ENCODE measurements at regions not wholly inside any gene's neighbourhood (a gene's known extent, or its start where the extent isn't known, plus 50 kb on each side); places are given as distances from the start of the nearest gene placed in this dataset.

DNA sequence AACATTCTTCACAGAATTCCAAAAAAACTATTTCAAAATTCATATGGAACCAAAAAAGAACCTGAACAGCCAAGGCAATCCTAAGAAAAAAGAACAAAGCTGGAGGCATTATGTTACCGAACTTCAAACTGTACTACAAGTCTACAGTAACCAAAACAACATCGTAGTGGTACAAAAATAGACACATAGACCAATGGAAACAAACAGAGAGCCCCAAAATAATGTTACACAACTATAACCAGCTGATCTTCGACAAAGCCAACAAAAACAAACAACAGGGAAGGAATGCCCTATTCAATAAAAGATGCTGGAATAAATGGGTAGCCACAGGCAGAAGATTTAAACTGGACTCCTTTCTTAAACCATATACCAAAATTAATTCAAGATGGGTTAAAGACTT, 1189.6 kb downstream of the PCDH18 start:
- no TSS peak for BruUV-seq (replicated peaks)
- Histone ChIP-seq H3K27ac (no peak overlapping the region), H3K27me3 (ENCODE audit: insufficient read depth, low read depth) (no peaks in the 10 kb centered on the region), H4K20me1 (ENCODE audit: insufficient read depth) (no peaks in the 10 kb centered on the region), H3K9me3 (ENCODE audit: insufficient read depth, low read depth) (no peaks in the 10 kb centered on the region), H3K4me1 (replicated peaks; ENCODE audit: insufficient read depth) (no peaks in the 10 kb centered on the region), H2AFZ (no peak overlapping the region), H3K4me3 (no peak overlapping the region), H3K79me2 (ENCODE audit: low read depth) (no peaks in the 10 kb centered on the region), H3F3A (ENCODE audit: insufficient read depth, low read depth) (no peaks in the 10 kb centered on the region), H3K4me2 (no peak overlapping the region), H3K36me3 (ENCODE audit: low read depth) (no peaks in the 10 kb centered on the region), H3K9me2 (ENCODE audit: insufficient read depth) (no peaks in the 10 kb centered on the region)
- no peak for DNase-seq
- intact Hi-C loops (cut with micrococcal nuclease; ENCODE audit: unreplicated experiment): no loop called here
- TF ChIP-seq, protein P1, sequence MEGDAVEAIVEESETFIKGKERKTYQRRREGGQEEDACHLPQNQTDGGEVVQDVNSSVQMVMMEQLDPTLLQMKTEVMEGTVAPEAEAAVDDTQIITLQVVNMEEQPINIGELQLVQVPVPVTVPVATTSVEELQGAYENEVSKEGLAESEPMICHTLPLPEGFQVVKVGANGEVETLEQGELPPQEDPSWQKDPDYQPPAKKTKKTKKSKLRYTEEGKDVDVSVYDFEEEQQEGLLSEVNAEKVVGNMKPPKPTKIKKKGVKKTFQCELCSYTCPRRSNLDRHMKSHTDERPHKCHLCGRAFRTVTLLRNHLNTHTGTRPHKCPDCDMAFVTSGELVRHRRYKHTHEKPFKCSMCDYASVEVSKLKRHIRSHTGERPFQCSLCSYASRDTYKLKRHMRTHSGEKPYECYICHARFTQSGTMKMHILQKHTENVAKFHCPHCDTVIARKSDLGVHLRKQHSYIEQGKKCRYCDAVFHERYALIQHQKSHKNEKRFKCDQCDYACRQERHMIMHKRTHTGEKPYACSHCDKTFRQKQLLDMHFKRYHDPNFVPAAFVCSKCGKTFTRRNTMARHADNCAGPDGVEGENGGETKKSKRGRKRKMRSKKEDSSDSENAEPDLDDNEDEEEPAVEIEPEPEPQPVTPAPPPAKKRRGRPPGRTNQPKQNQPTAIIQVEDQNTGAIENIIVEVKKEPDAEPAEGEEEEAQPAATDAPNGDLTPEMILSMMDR (conservative IDR thresholded peaks at IDR 0.05): no peak
- TF ChIP-seq EZH2 (IDR thresholded peaks at IDR 0.05; ENCODE audit: low read depth): no peak
- ChIA-PET CTCF (no interaction called here), POLR2A (ENCODE audit: unreplicated experiment) (no interaction called here)

DNA sequence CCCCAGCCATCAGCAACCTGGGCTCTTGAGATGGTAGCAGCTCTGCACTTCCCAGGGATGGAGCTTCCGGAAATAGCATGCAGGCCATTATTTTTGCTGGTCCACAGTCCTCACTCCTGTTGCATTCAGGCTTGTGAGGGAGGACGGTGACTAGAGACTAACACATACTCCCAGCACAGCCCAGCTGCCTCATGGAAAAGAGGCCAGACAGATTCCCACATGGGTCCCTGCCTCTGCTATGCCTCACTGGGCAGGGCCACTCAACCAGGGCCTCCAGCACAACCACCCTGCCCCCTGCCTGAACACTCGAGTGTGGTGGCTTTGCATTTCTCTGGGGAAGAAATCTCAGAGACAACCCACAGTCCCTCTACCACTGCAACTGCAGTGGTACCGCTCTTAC, 1195.1 kb downstream of the PCDH18 start:
- Histone ChIP-seq H3K4me3 (no peak overlapping the region), H3K9me3 (ENCODE audit: insufficient read depth, low read depth) (no peaks in the 10 kb centered on the region), H3K4me2 (no peak overlapping the region), H3K4me1 (replicated peaks; ENCODE audit: insufficient read depth) (no peaks in the 10 kb centered on the region), H4K20me1 (ENCODE audit: insufficient read depth) (no peaks in the 10 kb centered on the region), H3K27ac (no peak overlapping the region), H3K9me2 (ENCODE audit: insufficient read depth) (no peaks in the 10 kb centered on the region), H3K79me2 (ENCODE audit: low read depth) (no peaks in the 10 kb centered on the region), H3F3A (ENCODE audit: insufficient read depth, low read depth) (no peaks in the 10 kb centered on the region), H3K27me3 (ENCODE audit: insufficient read depth, low read depth) (no peaks in the 10 kb centered on the region), H2AFZ (no peak overlapping the region), H3K36me3 (ENCODE audit: low read depth) (no peaks in the 10 kb centered on the region)
- no peak for DNase-seq
- TF ChIP-seq EZH2 (IDR thresholded peaks at IDR 0.05; ENCODE audit: low read depth): no peak
- TF ChIP-seq, protein P1 (conservative IDR thresholded peaks at IDR 0.05): no peak
- BruUV-seq (replicated peaks): no TSS peak
- intact Hi-C loops (cut with micrococcal nuclease; ENCODE audit: unreplicated experiment): no loop called here
- POLR2A ChIA-PET (ENCODE audit: unreplicated experiment): no interaction called here
- CTCF ChIA-PET: no interaction called here

DNA sequence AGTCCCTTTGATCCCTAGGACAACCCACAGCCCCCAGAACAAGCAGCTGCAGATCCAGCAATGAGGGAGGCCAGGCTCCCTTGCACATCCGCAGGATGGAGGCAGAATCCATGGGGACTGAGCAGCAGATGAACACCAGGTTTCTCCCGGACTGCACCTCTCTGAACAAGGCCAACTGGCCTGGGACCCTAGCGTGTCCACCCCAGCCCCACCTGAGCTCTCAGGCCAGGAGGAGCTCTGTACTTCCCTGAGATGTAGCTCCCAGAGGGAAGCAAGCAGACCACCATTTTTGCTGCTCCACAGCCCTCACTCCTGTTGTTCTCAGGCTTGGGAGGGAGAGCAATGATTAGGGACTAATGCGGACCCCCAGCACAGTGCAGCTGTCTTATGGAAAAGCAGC, 1195.8 kb downstream of the PCDH18 start:
- intact Hi-C loops (cut with micrococcal nuclease; ENCODE audit: unreplicated experiment): no loop called here
- H3K79me2 ChIP-seq (ENCODE audit: low read depth): no peaks in the 10 kb centered on the region
- H3K36me3 ChIP-seq (ENCODE audit: low read depth): no peaks in the 10 kb centered on the region
- no peak overlapping the region for H3K4me3 ChIP-seq
- H3K9me2 ChIP-seq (ENCODE audit: insufficient read depth): no peaks in the 10 kb centered on the region
- CTCF ChIA-PET: no interaction called here
- POLR2A ChIA-PET (ENCODE audit: unreplicated experiment): no interaction called here
- no peak overlapping the region for H3K4me2 ChIP-seq
- no TSS peak for BruUV-seq (replicated peaks)
- no peaks in the 10 kb centered on the region for H4K20me1 ChIP-seq (ENCODE audit: insufficient read depth)
- H3K27ac ChIP-seq: no peak overlapping the region
- no peaks in the 10 kb centered on the region for H3K9me3 ChIP-seq (ENCODE audit: insufficient read depth, low read depth)
- no peaks in the 10 kb centered on the region for H3K27me3 ChIP-seq (ENCODE audit: insufficient read depth, low read depth)
- TF ChIP-seq EZH2 (IDR thresholded peaks at IDR 0.05; ENCODE audit: low read depth): no peak
- TF ChIP-seq, protein P1 (conservative IDR thresholded peaks at IDR 0.05): no peak
- no peaks in the 10 kb centered on the region for H3F3A ChIP-seq (ENCODE audit: insufficient read depth, low read depth)
- DNase-seq: no peak
- H2AFZ ChIP-seq: no peak overlapping the region
- H3K4me1 ChIP-seq (replicated peaks; ENCODE audit: insufficient read depth): no peaks in the 10 kb centered on the region

Data from PC-9 (cell line).